Stomach smooth muscle (tissue), 2 donors: ENCODE measurements at regions not wholly inside any gene's neighbourhood (a gene's known extent, or its start where the extent isn't known, plus 50 kb on each side); places are given as distances from the start of the nearest gene placed in this dataset.

Experiments used
- H3K27ac ChIP-seq: one replicate; pipeline ENCODE4 v1.7.0; 2013; ENCODE audit warnings: mild to moderate bottlenecking, low read length, inconsistent platforms
- H3K27me3 ChIP-seq, 2 donors: one replicate each; pipeline ENCODE4 v1.7.0; 2013; ENCODE audit warnings: low read length in 2 of 2; ENCODE audit not compliant: insufficient read depth in 2 of 2, control insufficient read depth in 1 of 2
- H3K36me3 ChIP-seq, 2 donors: one replicate each; pipeline ENCODE4 v1.7.0; 2013; ENCODE audit warnings: low read length in 2 of 2; ENCODE audit not compliant: control insufficient read depth in 2 of 2, insufficient read depth in 2 of 2
- H3K4me1 ChIP-seq: one replicate; pipeline ENCODE4 v1.7.0; 2013; ENCODE audit warnings: low read length; ENCODE audit not compliant: control insufficient read depth, insufficient read depth
- H3K4me3 ChIP-seq, 2 donors: one replicate each; pipeline ENCODE4 v1.7.0; 2013; ENCODE audit warnings: low read length in 2 of 2
- H3K9ac ChIP-seq, 2 donors: one replicate each; pipeline ENCODE4 v1.7.0; 2013; ENCODE audit warnings: low read length in 2 of 2, mild to moderate bottlenecking in 1 of 2
- H3K9me3 ChIP-seq, 2 donors: one replicate each; pipeline ENCODE4 v1.7.0; 2013; ENCODE audit warnings: low read length in 2 of 2; ENCODE audit not compliant: control insufficient read depth in 2 of 2
- donor health status: healthy.
- donor health status: Pancreatic carcinoma.

GRCh38 chr9:3124001-3124400 is 280.1 kb upstream of the PUM3 start:
- H3K4me1 ChIP-seq: no peaks in the 10 kb centered on the region
- no peaks in the 10 kb centered on the region for H3K9me3 ChIP-seq
- no peak overlapping the region for H3K9ac ChIP-seq
- peak overlapping the region; percentile 23 to 38 for H3K4me3 ChIP-seq
- H3K27ac ChIP-seq: no peak overlapping the region
- no peaks in the 10 kb centered on the region for H3K27me3 ChIP-seq
- H3K36me3 ChIP-seq: no peaks in the 10 kb centered on the region

GRCh38 chr9:3118081-3118480 is 274.2 kb upstream of the PUM3 start:
- H3K27me3 ChIP-seq: no peaks in the 10 kb centered on the region
- no peaks in the 10 kb centered on the region for H3K36me3 ChIP-seq
- no peak overlapping the region for H3K4me3 ChIP-seq
- H3K4me1 ChIP-seq: no peaks in the 10 kb centered on the region
- no peak overlapping the region for H3K9ac ChIP-seq
- H3K27ac ChIP-seq: no peak overlapping the region
- no peaks in the 10 kb centered on the region for H3K9me3 ChIP-seq

GRCh38 chr9:3099646-3100045 is 255.8 kb upstream of the PUM3 start:
- Histone ChIP-seq H3K27me3 (no peaks in the 10 kb centered on the region), H3K4me1 (no peaks in the 10 kb centered on the region), H3K9ac (no peak overlapping the region), H3K27ac (no peak overlapping the region), H3K4me3 (no peak overlapping the region), H3K9me3 (no peaks in the 10 kb centered on the region), H3K36me3 (no peaks in the 10 kb centered on the region)

- Histone ChIP-seq H3K9me3 (no peaks in the 10 kb centered on the region), H3K27ac (no peak overlapping the region), H3K27me3 (no peaks in the 10 kb centered on the region), H3K4me3 (no peak overlapping the region), H3K4me1 (no peaks in the 10 kb centered on the region), H3K9ac (no peak overlapping the region), H3K36me3 (no peaks in the 10 kb centered on the region)
Observed at GRCh38 chr9:3088219-3088618, 244.3 kb upstream of the PUM3 start.

GRCh38 chr9:3087697-3088096 is 243.8 kb upstream of the PUM3 start:
- H3K4me1 ChIP-seq: no peaks in the 10 kb centered on the region
- no peak overlapping the region for H3K27ac ChIP-seq
- H3K36me3 ChIP-seq: no peaks in the 10 kb centered on the region
- no peaks in the 10 kb centered on the region for H3K9me3 ChIP-seq
- H3K27me3 ChIP-seq: no peaks in the 10 kb centered on the region
- no peak overlapping the region for H3K9ac ChIP-seq
- no peak overlapping the region for H3K4me3 ChIP-seq

- Histone ChIP-seq H3K4me1 (no peaks in the 10 kb centered on the region), H3K9me3 (no peaks in the 10 kb centered on the region), H3K27ac (no peak overlapping the region), H3K27me3 (no peaks in the 10 kb centered on the region), H3K9ac (no peak overlapping the region), H3K4me3 (no peak overlapping the region), H3K36me3 (no peaks in the 10 kb centered on the region)
Observed at GRCh38 chr9:3080951-3081350, 237.1 kb upstream of the PUM3 start.

- Histone ChIP-seq H3K27ac (no peak overlapping the region), H3K27me3 (no peaks in the 10 kb centered on the region), H3K9ac (no peak overlapping the region), H3K4me3 (no peak overlapping the region), H3K4me1 (no peaks in the 10 kb centered on the region), H3K9me3 (peaks cover 3 to 6% of the 10 kb centered on the region in 2 donors), H3K36me3 (no peaks in the 10 kb centered on the region)
Observed at GRCh38 chr9:3074247-3074646, 230.4 kb upstream of the PUM3 start.

- Histone ChIP-seq H3K36me3 (no peaks in the 10 kb centered on the region), H3K9me3 (peaks cover 3 to 7% of the 10 kb centered on the region in 2 donors), H3K4me3 (no peak overlapping the region), H3K4me1 (no peaks in the 10 kb centered on the region), H3K27ac (no peak overlapping the region), H3K9ac (no peak overlapping the region), H3K27me3 (no peaks in the 10 kb centered on the region)
Observed at GRCh38 chr9:3066591-3066990, 222.7 kb upstream of the PUM3 start.

GRCh38 chr9:3059781-3060468 is 216.0 kb upstream of the PUM3 start:
- no peaks in the 10 kb centered on the region for H3K4me1 ChIP-seq
- no peaks in the 10 kb centered on the region for H3K27me3 ChIP-seq
- H3K9ac ChIP-seq: no peak overlapping the region
- no peaks in the 10 kb centered on the region for H3K9me3 ChIP-seq
- no peak overlapping the region for H3K4me3 ChIP-seq
- no peaks in the 10 kb centered on the region for H3K36me3 ChIP-seq
- H3K27ac ChIP-seq: no peak overlapping the region

GRCh38 chr9:3058409-3058808 is 214.5 kb upstream of the PUM3 start:
- Histone ChIP-seq H3K4me1 (no peaks in the 10 kb centered on the region), H3K4me3 (no peak overlapping the region), H3K9ac (no peak overlapping the region), H3K27me3 (no peaks in the 10 kb centered on the region), H3K27ac (no peak overlapping the region), H3K36me3 (no peaks in the 10 kb centered on the region), H3K9me3 (no peaks in the 10 kb centered on the region)

GRCh38 chr9:3054017-3054586 is 210.2 kb upstream of the PUM3 start:
- Histone ChIP-seq H3K27ac (no peak overlapping the region), H3K27me3 (no peaks in the 10 kb centered on the region), H3K4me3 (no peak overlapping the region), H3K9me3 (no peaks in the 10 kb centered on the region), H3K9ac (no peak overlapping the region), H3K36me3 (no peaks in the 10 kb centered on the region), H3K4me1 (no peaks in the 10 kb centered on the region)
